GM12878 (cell line): ENCODE measurements at regions not wholly inside any gene's neighbourhood (a gene's known extent, or its start where the extent isn't known, plus 50 kb on each side); places are given as distances from the start of the nearest gene placed in this dataset.

Experiments used
- EGR1 ChIP-seq, 2 experiments: IDR thresholded peaks; 1 replicate in 1 of 2; 2 replicates in 1 of 2; pipeline ENCODE4 v1.6.1; 2011 to 2012; ENCODE audit warnings: low read depth in 2 of 2, low read length in 2 of 2, borderline replicate concordance in 1 of 2, mild to moderate bottlenecking in 1 of 2, moderate library complexity in 1 of 2
- FOXK2 ChIP-seq: fragments of 450-650 bp; IDR thresholded peaks from 2 replicates; pipeline ENCODE4 v1.6.1; 2017; ENCODE audit warnings: mild to moderate bottlenecking, moderate library complexity
- IKZF1 ChIP-seq: fragments of 450-650 bp; conservative IDR thresholded peaks from 2 replicates; pipeline ENCODE4 v1.6.1; 2017; ENCODE audit warnings: antibody characterized with exemption, mild to moderate bottlenecking
- JUND ChIP-seq: IDR thresholded peaks from 2 replicates; pipeline ENCODE4 v1.6.1; 2012; ENCODE audit warnings: low read depth, mild to moderate bottlenecking, low read length, improper control_type of control experiment, moderate library complexity
- ZSCAN29 ChIP-seq: fragments of 450-650 bp; IDR thresholded peaks from 2 replicates; pipeline ENCODE4 v1.6.1; 2017; ENCODE audit warnings: mild to moderate bottlenecking, moderate library complexity
- TF ChIP-seq, protein P1 (sequence below): fragments of 450-650 bp; IDR thresholded peaks from 2 replicates; pipeline ENCODE4 v1.6.1; 2017; ENCODE audit warnings: mild to moderate bottlenecking, moderate library complexity
- TF ChIP-seq, protein P2 (sequence below): IDR thresholded peaks from 2 replicates; pipeline ENCODE4 v1.6.1; 2012; ENCODE audit warnings: low read depth, low read length, improper control_type of control experiment
- TF ChIP-seq, protein P3 (sequence below): IDR thresholded peaks from 2 replicates; pipeline ENCODE4 v1.6.1; 2011; ENCODE audit warnings: borderline replicate concordance, low read depth, mild to moderate bottlenecking, moderate library complexity, low read length; ENCODE audit not compliant: insufficient read depth, poor library complexity, severe bottlenecking
- TF ChIP-seq, protein P4 (sequence below): fragments of 450-650 bp; IDR thresholded peaks from 2 replicates; pipeline ENCODE4 v1.6.1; 2017; ENCODE audit warnings: mild to moderate bottlenecking

DNA sequence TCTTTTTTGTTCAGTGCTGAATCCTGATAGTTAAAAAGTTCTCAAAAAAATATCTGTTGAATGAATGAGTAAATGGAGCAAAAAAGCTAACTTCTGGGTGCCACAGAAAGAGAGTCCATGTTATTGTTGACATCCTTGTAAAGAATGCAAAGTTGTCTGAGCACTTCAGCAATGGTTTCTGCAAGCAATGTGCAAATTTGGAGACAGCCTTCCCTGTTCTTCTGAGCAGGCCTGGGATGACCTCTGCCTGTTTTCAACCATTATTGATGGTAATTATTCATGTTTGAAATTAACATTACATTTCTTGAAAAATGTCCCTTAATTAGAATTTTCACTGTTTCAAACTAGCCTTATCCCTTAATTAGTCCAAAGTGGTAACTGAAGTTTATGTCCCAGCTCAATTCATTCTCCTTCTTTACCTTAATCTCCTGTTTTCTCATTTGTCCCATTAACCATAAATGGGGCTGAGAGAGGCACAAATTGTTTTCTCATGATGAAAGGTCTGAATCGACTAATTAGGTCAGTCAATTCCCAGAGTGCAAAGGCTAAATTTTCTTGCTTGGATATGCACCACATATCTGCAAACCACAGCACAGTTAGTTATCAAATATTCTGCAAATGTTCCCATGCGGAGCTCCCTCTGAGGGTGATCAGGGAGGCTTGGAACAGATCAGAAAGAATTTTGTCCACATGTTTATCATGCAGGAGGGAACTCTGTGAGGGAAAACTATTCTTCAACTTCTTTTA is 139.4 kb upstream of the KRR1 start (continued):
- no peak for TF ChIP-seq IKZF1
- TF ChIP-seq EGR1 (IDR thresholded peaks at IDR 0.05; ENCODE audit: borderline replicate concordance in 1 of 2, low read depth in 2 of 2, low read length in 2 of 2), result no peak
- TF ChIP-seq, protein P1, sequence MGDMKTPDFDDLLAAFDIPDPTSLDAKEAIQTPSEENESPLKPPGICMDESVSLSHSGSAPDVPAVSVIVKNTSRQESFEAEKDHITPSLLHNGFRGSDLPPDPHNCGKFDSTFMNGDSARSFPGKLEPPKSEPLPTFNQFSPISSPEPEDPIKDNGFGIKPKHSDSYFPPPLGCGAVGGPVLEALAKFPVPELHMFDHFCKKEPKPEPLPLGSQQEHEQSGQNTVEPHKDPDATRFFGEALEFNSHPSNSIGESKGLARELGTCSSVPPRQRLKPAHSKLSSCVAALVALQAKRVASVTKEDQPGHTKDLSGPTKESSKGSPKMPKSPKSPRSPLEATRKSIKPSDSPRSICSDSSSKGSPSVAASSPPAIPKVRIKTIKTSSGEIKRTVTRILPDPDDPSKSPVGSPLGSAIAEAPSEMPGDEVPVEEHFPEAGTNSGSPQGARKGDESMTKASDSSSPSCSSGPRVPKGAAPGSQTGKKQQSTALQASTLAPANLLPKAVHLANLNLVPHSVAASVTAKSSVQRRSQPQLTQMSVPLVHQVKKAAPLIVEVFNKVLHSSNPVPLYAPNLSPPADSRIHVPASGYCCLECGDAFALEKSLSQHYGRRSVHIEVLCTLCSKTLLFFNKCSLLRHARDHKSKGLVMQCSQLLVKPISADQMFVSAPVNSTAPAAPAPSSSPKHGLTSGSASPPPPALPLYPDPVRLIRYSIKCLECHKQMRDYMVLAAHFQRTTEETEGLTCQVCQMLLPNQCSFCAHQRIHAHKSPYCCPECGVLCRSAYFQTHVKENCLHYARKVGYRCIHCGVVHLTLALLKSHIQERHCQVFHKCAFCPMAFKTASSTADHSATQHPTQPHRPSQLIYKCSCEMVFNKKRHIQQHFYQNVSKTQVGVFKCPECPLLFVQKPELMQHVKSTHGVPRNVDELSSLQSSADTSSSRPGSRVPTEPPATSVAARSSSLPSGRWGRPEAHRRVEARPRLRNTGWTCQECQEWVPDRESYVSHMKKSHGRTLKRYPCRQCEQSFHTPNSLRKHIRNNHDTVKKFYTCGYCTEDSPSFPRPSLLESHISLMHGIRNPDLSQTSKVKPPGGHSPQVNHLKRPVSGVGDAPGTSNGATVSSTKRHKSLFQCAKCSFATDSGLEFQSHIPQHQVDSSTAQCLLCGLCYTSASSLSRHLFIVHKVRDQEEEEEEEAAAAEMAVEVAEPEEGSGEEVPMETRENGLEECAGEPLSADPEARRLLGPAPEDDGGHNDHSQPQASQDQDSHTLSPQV, result no peak
- TF ChIP-seq, protein P2, sequence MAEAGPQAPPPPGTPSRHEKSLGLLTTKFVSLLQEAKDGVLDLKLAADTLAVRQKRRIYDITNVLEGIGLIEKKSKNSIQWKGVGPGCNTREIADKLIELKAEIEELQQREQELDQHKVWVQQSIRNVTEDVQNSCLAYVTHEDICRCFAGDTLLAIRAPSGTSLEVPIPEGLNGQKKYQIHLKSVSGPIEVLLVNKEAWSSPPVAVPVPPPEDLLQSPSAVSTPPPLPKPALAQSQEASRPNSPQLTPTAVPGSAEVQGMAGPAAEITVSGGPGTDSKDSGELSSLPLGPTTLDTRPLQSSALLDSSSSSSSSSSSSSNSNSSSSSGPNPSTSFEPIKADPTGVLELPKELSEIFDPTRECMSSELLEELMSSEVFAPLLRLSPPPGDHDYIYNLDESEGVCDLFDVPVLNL, result no peak
- no peak for TF ChIP-seq JUND
- TF ChIP-seq, protein P3, sequence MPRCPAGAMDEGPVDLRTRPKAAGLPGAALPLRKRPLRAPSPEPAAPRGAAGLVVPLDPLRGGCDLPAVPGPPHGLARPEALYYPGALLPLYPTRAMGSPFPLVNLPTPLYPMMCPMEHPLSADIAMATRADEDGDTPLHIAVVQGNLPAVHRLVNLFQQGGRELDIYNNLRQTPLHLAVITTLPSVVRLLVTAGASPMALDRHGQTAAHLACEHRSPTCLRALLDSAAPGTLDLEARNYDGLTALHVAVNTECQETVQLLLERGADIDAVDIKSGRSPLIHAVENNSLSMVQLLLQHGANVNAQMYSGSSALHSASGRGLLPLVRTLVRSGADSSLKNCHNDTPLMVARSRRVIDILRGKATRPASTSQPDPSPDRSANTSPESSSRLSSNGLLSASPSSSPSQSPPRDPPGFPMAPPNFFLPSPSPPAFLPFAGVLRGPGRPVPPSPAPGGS, result no peak
- no peak for TF ChIP-seq FOXK2
- TF ChIP-seq ZSCAN29, result no peak
- TF ChIP-seq, protein P4, sequence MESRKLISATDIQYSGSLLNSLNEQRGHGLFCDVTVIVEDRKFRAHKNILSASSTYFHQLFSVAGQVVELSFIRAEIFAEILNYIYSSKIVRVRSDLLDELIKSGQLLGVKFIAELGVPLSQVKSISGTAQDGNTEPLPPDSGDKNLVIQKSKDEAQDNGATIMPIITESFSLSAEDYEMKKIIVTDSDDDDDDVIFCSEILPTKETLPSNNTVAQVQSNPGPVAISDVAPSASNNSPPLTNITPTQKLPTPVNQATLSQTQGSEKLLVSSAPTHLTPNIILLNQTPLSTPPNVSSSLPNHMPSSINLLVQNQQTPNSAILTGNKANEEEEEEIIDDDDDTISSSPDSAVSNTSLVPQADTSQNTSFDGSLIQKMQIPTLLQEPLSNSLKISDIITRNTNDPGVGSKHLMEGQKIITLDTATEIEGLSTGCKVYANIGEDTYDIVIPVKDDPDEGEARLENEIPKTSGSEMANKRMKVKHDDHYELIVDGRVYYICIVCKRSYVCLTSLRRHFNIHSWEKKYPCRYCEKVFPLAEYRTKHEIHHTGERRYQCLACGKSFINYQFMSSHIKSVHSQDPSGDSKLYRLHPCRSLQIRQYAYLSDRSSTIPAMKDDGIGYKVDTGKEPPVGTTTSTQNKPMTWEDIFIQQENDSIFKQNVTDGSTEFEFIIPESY, result no peak
